Activated T-cell treated with anti-CD3 and anti-CD28 coated beads, Interleukin-2, amount 50 U/mL, for 72 hours (primary cell): ENCODE measurements at regions not wholly inside any gene's neighbourhood (a gene's known extent, or its start where the extent isn't known, plus 50 kb on each side); places are given as distances from the start of the nearest gene placed in this dataset.

Experiments
- ATAC-seq, 2 donors: fragments of 150-1000 bp; cut with Tn5 transposase; replicated peaks in 1 of 2; 2 replicates each; pipeline ENCODE4 v1.10.0; 2021; ENCODE audit warnings: moderate library complexity in 2 of 2, mild to moderate bottlenecking in 1 of 2
- DNase-seq, 2 donors: peaks; one replicate each; pipeline ENCODE4 v3.0.0; 2021 to 2022; ENCODE audit warnings: mixed read lengths in 1 of 2
- H3K27ac Mint-ChIP-seq: one replicate; pipeline ENCODE4 v1.8.0; 2022; ENCODE audit warnings: mild to moderate bottlenecking, moderate library complexity, mixed read lengths
- H3K27me3 Mint-ChIP-seq: one replicate; pipeline ENCODE4 v1.8.0; 2022; ENCODE audit warnings: low read depth, mixed read lengths
- H3K36me3 Mint-ChIP-seq, 2 donors: one replicate each; pipeline ENCODE4 v1.8.0; 2022; ENCODE audit warnings: mixed read lengths in 2 of 2, mild to moderate bottlenecking in 1 of 2; ENCODE audit not compliant: insufficient read depth in 2 of 2
- H3K4me1 Mint-ChIP-seq: one replicate; pipeline ENCODE4 v1.8.0; 2022; ENCODE audit warnings: low read depth, mixed read lengths
- H3K4me3 Mint-ChIP-seq, 2 donors: one replicate each; pipeline ENCODE4 v1.8.0; 2022; ENCODE audit warnings: mild to moderate bottlenecking in 2 of 2, mixed read lengths in 2 of 2, moderate library complexity in 2 of 2
- H3K9me3 Mint-ChIP-seq, 2 donors: one replicate each; pipeline ENCODE4 v1.8.0; 2022; ENCODE audit warnings: mixed read lengths in 2 of 2

- ATAC-seq (no peak), DNase-seq (no peak)
- Mint-ChIP-seq H3K36me3 (no peaks in the 10 kb centered on the region), H3K4me1 (no peaks in the 10 kb centered on the region), H3K4me3 (no peak overlapping the region), H3K9me3 (peaks cover 0 to 2% of the 10 kb centered on the region in 2 donors), H3K27me3 (no peaks in the 10 kb centered on the region), H3K27ac (no peak overlapping the region)
Measured at GRCh38 chr5:20636686-20637085, 648.7 kb upstream of the CDH18 start.

- no peak for ATAC-seq
Measured at GRCh38 chr5:20619591-20619990, 631.6 kb upstream of the CDH18 start.

GRCh38 chr5:20618340-20618739, 630.3 kb upstream of the CDH18 start:
- DNase-seq (no peak), ATAC-seq (no peak)
- Mint-ChIP-seq H3K27ac (no peak overlapping the region), H3K36me3 (peaks cover 0 to 2% of the 10 kb centered on the region in 2 donors), H3K9me3 (peaks cover 0 to 4% of the 10 kb centered on the region in 2 donors), H3K27me3 (no peaks in the 10 kb centered on the region), H3K4me1 (no peaks in the 10 kb centered on the region), H3K4me3 (no peak overlapping the region)

More at GRCh38 chr5:20619591-20619990, 631.6 kb upstream of the CDH18 start:
- Mint-ChIP-seq H3K27me3 (no peaks in the 10 kb centered on the region), H3K4me1 (no peaks in the 10 kb centered on the region), H3K36me3 (peaks cover 0 to 2% of the 10 kb centered on the region in 2 donors), H3K4me3 (no peak overlapping the region), H3K9me3 (peaks cover 0 to 3% of the 10 kb centered on the region in 2 donors), H3K27ac (no peak overlapping the region)
- DNase-seq = no peak

- DNase-seq (no peak), ATAC-seq (no peak)
- Mint-ChIP-seq H3K9me3 (peaks cover 0 to 4% of the 10 kb centered on the region in 2 donors), H3K27ac (no peak overlapping the region), H3K4me1 (no peaks in the 10 kb centered on the region), H3K4me3 (no peak overlapping the region), H3K27me3 (no peaks in the 10 kb centered on the region), H3K36me3 (peaks cover 0 to 2% of the 10 kb centered on the region in 2 donors)
Measured at GRCh38 chr5:20617841-20618240, 629.8 kb upstream of the CDH18 start.

- Mint-ChIP-seq H3K27ac (no peak overlapping the region), H3K4me3 (no peak overlapping the region), H3K36me3 (no peaks in the 10 kb centered on the region), H3K9me3 (peaks cover 0 to 2% of the 10 kb centered on the region in 2 donors), H3K4me1 (no peaks in the 10 kb centered on the region), H3K27me3 (no peaks in the 10 kb centered on the region)
- ATAC-seq = no peak
- no peak for DNase-seq
Measured at GRCh38 chr5:20615888-20616563, 628.0 kb upstream of the CDH18 start.

GRCh38 chr5:20611620-20612019, 623.6 kb upstream of the CDH18 start:
- Mint-ChIP-seq H3K27me3 (no peaks in the 10 kb centered on the region), H3K4me3 (no peak overlapping the region), H3K9me3 (peaks cover 2 to 8% of the 10 kb centered on the region in 2 donors), H3K27ac (no peak overlapping the region), H3K36me3 (no peaks in the 10 kb centered on the region), H3K4me1 (no peaks in the 10 kb centered on the region)
- DNase-seq (no peak), ATAC-seq (no peak)

- no peak overlapping the region for H3K27ac Mint-ChIP-seq
- H3K27me3 Mint-ChIP-seq = no peaks in the 10 kb centered on the region
- H3K4me1 Mint-ChIP-seq = no peaks in the 10 kb centered on the region
- H3K4me3 Mint-ChIP-seq = no peak overlapping the region
- ATAC-seq (no peak), DNase-seq (no peak)
- peaks cover 6 to 10% of the 10 kb centered on the region in 2 donors for H3K9me3 Mint-ChIP-seq
- no peaks in the 10 kb centered on the region for H3K36me3 Mint-ChIP-seq
Measured at GRCh38 chr5:20610681-20611080, 622.7 kb upstream of the CDH18 start.

GRCh38 chr5:20609126-20609525, 621.1 kb upstream of the CDH18 start:
- Mint-ChIP-seq H3K27me3 (no peaks in the 10 kb centered on the region), H3K27ac (no peak overlapping the region), H3K9me3 (peaks cover 6 to 10% of the 10 kb centered on the region in 2 donors), H3K4me3 (no peak overlapping the region), H3K36me3 (no peaks in the 10 kb centered on the region), H3K4me1 (no peaks in the 10 kb centered on the region)
- ATAC-seq (no peak), DNase-seq (no peak)

- Mint-ChIP-seq H3K36me3 (no peaks in the 10 kb centered on the region), H3K4me1 (no peaks in the 10 kb centered on the region), H3K27me3 (no peaks in the 10 kb centered on the region), H3K27ac (no peak overlapping the region), H3K4me3 (no peak overlapping the region), H3K9me3 (peaks cover 6 to 8% of the 10 kb centered on the region in 2 donors)
- DNase-seq (no peak), ATAC-seq (no peak)
Measured at GRCh38 chr5:20608567-20608966, 620.6 kb upstream of the CDH18 start.

- Mint-ChIP-seq H3K9me3 (peaks cover 12 to 13% of the 10 kb centered on the region in 2 donors), H3K27me3 (no peaks in the 10 kb centered on the region), H3K4me1 (no peaks in the 10 kb centered on the region), H3K27ac (no peak overlapping the region), H3K36me3 (no peaks in the 10 kb centered on the region), H3K4me3 (no peak overlapping the region)
- ATAC-seq (no peak), DNase-seq (no peak)
Measured at GRCh38 chr5:20605732-20606525, 617.9 kb upstream of the CDH18 start.

GRCh38 chr5:20604992-20605391, 617.0 kb upstream of the CDH18 start:
- H3K27me3 Mint-ChIP-seq = no peaks in the 10 kb centered on the region
- H3K4me1 Mint-ChIP-seq = no peaks in the 10 kb centered on the region
- H3K36me3 Mint-ChIP-seq = no peaks in the 10 kb centered on the region
- no peak for DNase-seq
- peaks cover 12 to 13% of the 10 kb centered on the region in 2 donors for H3K9me3 Mint-ChIP-seq
- no peak overlapping the region for H3K4me3 Mint-ChIP-seq
- no peak for ATAC-seq
- no peak overlapping the region for H3K27ac Mint-ChIP-seq

GRCh38 chr5:20601678-20602100, 613.7 kb upstream of the CDH18 start:
- DNase-seq = no peak
- Mint-ChIP-seq H3K4me3 (no peak overlapping the region), H3K27me3 (no peaks in the 10 kb centered on the region), H3K36me3 (peaks cover 0 to 2% of the 10 kb centered on the region in 2 donors), H3K9me3 (peaks cover 14 to 15% of the 10 kb centered on the region in 2 donors), H3K4me1 (no peaks in the 10 kb centered on the region), H3K27ac (no peak overlapping the region)
- ATAC-seq = no peak

- no peaks in the 10 kb centered on the region for H3K27me3 Mint-ChIP-seq
- H3K27ac Mint-ChIP-seq = no peak overlapping the region
- H3K4me3 Mint-ChIP-seq = no peak overlapping the region
- no peak for ATAC-seq
- no peaks in the 10 kb centered on the region for H3K4me1 Mint-ChIP-seq
- no peak for DNase-seq
- peaks cover 2 to 5% of the 10 kb centered on the region in 2 donors for H3K9me3 Mint-ChIP-seq
- no peaks in the 10 kb centered on the region for H3K36me3 Mint-ChIP-seq
Measured at GRCh38 chr5:20590356-20590755, 602.4 kb upstream of the CDH18 start.
